IMR-90 (cell line): ENCODE measurements at regions not wholly inside any gene's neighbourhood (a gene's known extent, or its start where the extent isn't known, plus 50 kb on each side); places are given as distances from the start of the nearest gene placed in this dataset.

ENCODE experiments used
- ATAC-seq: fragments of 200-7000 bp; cut with Tn5 transposase; 2 replicates; pipeline ENCODE4 v1.9.1; 2020; ENCODE audit warnings: low read depth, mild to moderate bottlenecking, moderate library complexity
- BruUV-seq: library from RNA; stranded (reverse); fragments of 400-500 nt; replicated peaks from 2 replicates; lab custom pipeline; 2021; lab: Mats Ljungman, UMichigan
- CTCF ChIA-PET: fragments of 300-600 bp; formaldehyde crosslinking; extraction: SDS; loops from one replicate; lab custom pipeline; 2021; ENCODE audit warnings: antibody characterized with exemption; lab: Yijun Ruan, JAX
- POLR2A ChIA-PET: fragments of 300-600 bp; sonication (Branson Sonifier 250); formaldehyde crosslinking; loops from one replicate; lab custom pipeline; 2022; ENCODE audit warnings: antibody characterized with exemption; ENCODE audit not compliant: unreplicated experiment; lab: Charles Lee
- DNase-seq: peaks from one replicate; pipeline ENCODE4 v3.0.0; 2013
- H2AFZ ChIP-seq: replicated peaks from 2 replicates; pipeline ENCODE3; 2013; ENCODE audit warnings: low read length, mild to moderate bottlenecking; ENCODE audit not compliant: poor library complexity
- H2AK5ac ChIP-seq: 2 replicates; pipeline ENCODE4 v1.6.1; 2013; ENCODE audit warnings: low read depth, low read length, inconsistent platforms
- H2AK9ac ChIP-seq: replicated peaks from 2 replicates; pipeline ENCODE3; 2013; ENCODE audit warnings: mild to moderate bottlenecking, low read depth, low read length, moderate library complexity; ENCODE audit not compliant: poor library complexity
- H2BK120ac ChIP-seq: 2 replicates; pipeline ENCODE4 v1.6.1; 2013; ENCODE audit warnings: low read depth, low read length, inconsistent platforms
- H2BK15ac ChIP-seq: 3 replicates; pipeline ENCODE4 v1.6.1; 2013; ENCODE audit warnings: low read depth, low read length, inconsistent platforms
- H2BK20ac ChIP-seq: 2 replicates; pipeline ENCODE4 v1.6.1; 2013; ENCODE audit warnings: low read depth, mild to moderate bottlenecking, inconsistent platforms, low read length, moderate library complexity
- H2BK5ac ChIP-seq: 2 replicates; pipeline ENCODE4 v1.6.1; 2013; ENCODE audit warnings: mild to moderate bottlenecking, low read depth, low read length, inconsistent platforms; ENCODE audit not compliant: poor library complexity, severe bottlenecking
- H3K14ac ChIP-seq: replicated peaks from 2 replicates; pipeline ENCODE4 v1.6.1; 2013; ENCODE audit warnings: low read depth, low read length, inconsistent platforms
- H3K18ac ChIP-seq: 2 replicates; pipeline ENCODE4 v1.6.1; 2013; ENCODE audit warnings: low read depth, low read length, control low read depth
- H3K23ac ChIP-seq: 2 replicates; pipeline ENCODE4 v1.6.1; 2013; ENCODE audit warnings: low read depth, low read length, inconsistent platforms
- H3K27ac ChIP-seq: 2 replicates; pipeline ENCODE4 v1.5.1; 2013; ENCODE audit warnings: mild to moderate bottlenecking, control low read depth, low read length; ENCODE audit not compliant: insufficient read depth
- H3K27me3 ChIP-seq: 2 replicates; pipeline ENCODE4 v1.6.1; 2013; ENCODE audit warnings: low read length; ENCODE audit not compliant: control insufficient read depth, insufficient read depth
- H3K36me3 ChIP-seq: 2 replicates; pipeline ENCODE4 v1.6.1; 2013; ENCODE audit warnings: low read length, mixed read lengths; ENCODE audit not compliant: control insufficient read depth, insufficient read depth
- H3K4ac ChIP-seq: 2 replicates; pipeline ENCODE4 v1.6.1; 2013; ENCODE audit warnings: low read depth, low read length, inconsistent platforms
- H3K4me1 ChIP-seq: 2 replicates; pipeline ENCODE4 v1.6.1; 2013; ENCODE audit warnings: low read length, mixed read lengths; ENCODE audit not compliant: control insufficient read depth, insufficient read depth
- H3K4me2 ChIP-seq: 2 replicates; pipeline ENCODE4 v1.6.1; 2013; ENCODE audit warnings: low read depth, mild to moderate bottlenecking, control low read depth, low read length, moderate library complexity
- H3K4me3 ChIP-seq: 2 replicates; pipeline ENCODE4 v1.5.1; 2013; ENCODE audit warnings: low read depth, mild to moderate bottlenecking, control low read depth, low read length, moderate library complexity; ENCODE audit not compliant: insufficient read depth
- H3K56ac ChIP-seq: 2 replicates; pipeline ENCODE4 v1.6.1; 2013; ENCODE audit warnings: low read length, inconsistent platforms; ENCODE audit not compliant: insufficient read depth; ENCODE audit errors: extremely low read depth
- H3K79me1 ChIP-seq, 2 experiments: 2 replicates each; pipeline ENCODE4 v1.6.1; 2013; ENCODE audit warnings: low read length in 2 of 2, inconsistent platforms in 1 of 2, low read depth in 1 of 2
- H3K9ac ChIP-seq: 2 replicates; pipeline ENCODE4 v1.6.1; 2013; ENCODE audit warnings: low read depth, low read length, control low read depth
- H3K9me1 ChIP-seq: 2 replicates; pipeline ENCODE4 v1.6.1; 2013; ENCODE audit warnings: low read length, inconsistent platforms; ENCODE audit not compliant: insufficient read depth
- H3K9me3 ChIP-seq: 2 replicates; pipeline ENCODE4 v1.6.1; 2013; ENCODE audit warnings: low read length; ENCODE audit not compliant: control insufficient read depth, insufficient read depth
- H4K20me1 ChIP-seq: 2 replicates; pipeline ENCODE4 v1.6.1; 2013; ENCODE audit warnings: low read length, inconsistent platforms; ENCODE audit not compliant: insufficient read depth
- H4K5ac ChIP-seq: 2 replicates; pipeline ENCODE4 v1.6.1; 2013; ENCODE audit warnings: mild to moderate bottlenecking, low read depth, low read length, control low read depth
- H4K8ac ChIP-seq, 2 experiments: 2 replicates each; pipeline ENCODE4 v1.6.1; 2013; ENCODE audit warnings: low read depth in 2 of 2, low read length in 2 of 2, control low read depth in 1 of 2, inconsistent platforms in 1 of 2
- H4K91ac ChIP-seq: 2 replicates; pipeline ENCODE4 v1.6.1; 2013; ENCODE audit warnings: low read depth, low read length, inconsistent platforms; ENCODE audit not compliant: insufficient read depth
- BHLHE40 ChIP-seq: fragments of 150-350 bp; IDR thresholded peaks from 2 replicates; pipeline ENCODE4 v1.6.1; 2016; ENCODE audit warnings: mild to moderate bottlenecking, low read depth, low read length
- CEBPB ChIP-seq: IDR thresholded peaks from 2 replicates; pipeline ENCODE4 v1.6.1; 2012; ENCODE audit warnings: low read depth, low read length, improper control_type of control experiment
- CHD1 ChIP-seq: IDR thresholded peaks from 2 replicates; pipeline ENCODE4 v1.6.1; 2012; ENCODE audit warnings: low read depth, low read length, improper control_type of control experiment
- FOS ChIP-seq: fragments of 150-350 bp; IDR thresholded peaks from 2 replicates; pipeline ENCODE4 v1.6.1; 2016; ENCODE audit warnings: low read depth, low read length
- MAFK ChIP-seq: IDR thresholded peaks from 2 replicates; pipeline ENCODE4 v1.6.1; 2012; ENCODE audit warnings: low read depth, low read length, improper control_type of control experiment
- MXI1 ChIP-seq: IDR thresholded peaks from 2 replicates; pipeline ENCODE4 v1.6.1; 2012; ENCODE audit warnings: low read depth, mild to moderate bottlenecking, low read length, moderate library complexity, borderline replicate concordance
- NFE2L2 ChIP-seq: fragments of 150-350 bp; IDR thresholded peaks from 2 replicates; pipeline ENCODE4 v1.6.1; 2016; ENCODE audit warnings: low read depth, mild to moderate bottlenecking, low read length
- POLR2A ChIP-seq: IDR thresholded peaks from 2 replicates; pipeline ENCODE4 v1.6.1; 2012; ENCODE audit warnings: mild to moderate bottlenecking, low read depth, low read length
- RAD21 ChIP-seq: IDR thresholded peaks from 2 replicates; pipeline ENCODE4 v1.6.1; 2012; ENCODE audit warnings: low read length, improper control_type of control experiment
- RCOR1 ChIP-seq: IDR thresholded peaks from 2 replicates; pipeline ENCODE4 v1.6.1; 2012; ENCODE audit warnings: mild to moderate bottlenecking, low read length, improper control_type of control experiment; ENCODE audit not compliant: insufficient replicate concordance
- RFX5 ChIP-seq: IDR thresholded peaks from 2 replicates; pipeline ENCODE4 v1.8.0; 2012; ENCODE audit warnings: low read depth, mild to moderate bottlenecking, low read length, moderate library complexity
- WGBS, 2 experiments: methylation state at CpG; one replicate each; pipeline versions ENCODE4 v1.1.5 to v1.1.7; 2013; ENCODE audit warnings: missing lambda C conversion rate in 2 of 2; ENCODE audit not compliant: insufficient read length in 1 of 2; ENCODE audit errors: extremely low coverage in 2 of 2; 5-methylcytosine and 5-hydroxymethylcytosine counted together
- dilution Hi-C: fragments of 300-500 bp; cut with HindIII; formaldehyde crosslinking; loops from one replicate; pipeline ENCODE4 v1.14.3; 2018; ENCODE audit warnings: low sequenced_read_pairs; ENCODE audit not compliant: unreplicated experiment
- in situ Hi-C: fragments of 300-500 bp; cut with MboI; formaldehyde crosslinking; loops from 3 replicates; pipeline ENCODE4 v1.14.3; 2019; ENCODE audit warnings: low sequenced_read_pairs, inconsistent platforms, mixed read lengths
- intact Hi-C: fragments of 100-400 bp; cut with micrococcal nuclease; formaldehyde crosslinking; loops from 2 replicates; pipeline ENCODE4 v1.10.0; 2022
- TF ChIP-seq, protein P1 (sequence below): conservative IDR thresholded peaks from 2 replicates; pipeline ENCODE4 v1.5.1; 2012; ENCODE audit warnings: mild to moderate bottlenecking, low read depth, low read length, improper control_type of control experiment

DNA sequence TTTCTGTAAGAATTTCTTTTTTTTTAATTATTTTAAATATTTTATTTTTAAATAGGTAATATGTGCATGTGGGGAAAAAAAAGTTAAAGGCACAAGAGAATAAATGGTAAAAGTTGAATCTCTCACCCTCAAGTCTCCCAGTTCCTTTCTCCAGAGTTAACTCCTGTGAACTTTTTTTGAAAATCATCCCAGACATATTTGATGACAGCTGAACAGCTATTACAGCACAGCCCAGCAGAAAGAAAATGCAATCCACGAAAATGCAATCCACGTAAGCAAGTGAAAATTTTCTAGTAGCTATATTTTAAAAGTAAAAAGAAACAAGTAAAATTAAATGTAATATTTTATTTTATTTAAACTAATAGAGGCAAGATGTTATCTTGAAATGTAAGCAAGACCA, 310.0 kb upstream of the RUNX1 start:
- dilution Hi-C loops: no loop called here
- Histone ChIP-seq H2BK15ac (no peak overlapping the region), H3K4me3 (no peak overlapping the region), H3K4ac (no peak overlapping the region), H4K20me1 (no peaks in the 10 kb centered on the region), H3K56ac (no peak overlapping the region), H4K5ac (no peak overlapping the region), H3K18ac (no peak overlapping the region), H2AK5ac (no peak overlapping the region), H4K91ac (no peak overlapping the region), H3K36me3 (no peaks in the 10 kb centered on the region), H3K23ac (no peak overlapping the region), H4K8ac (no peak overlapping the region), H2BK20ac (no peak overlapping the region), H3K9me3 (no peaks in the 10 kb centered on the region), H3K4me1 (no peaks in the 10 kb centered on the region), H3K27ac (no peak overlapping the region), H3K79me1 (no peaks in the 10 kb centered on the region), H3K4me2 (no peak overlapping the region), H3K14ac (no peak overlapping the region), H2BK5ac (no peak overlapping the region), H3K9ac (no peak overlapping the region), H3K27me3 (no peaks in the 10 kb centered on the region), H2AFZ (no peak overlapping the region), H2AK9ac (no peak overlapping the region), H3K9me1 (no peaks in the 10 kb centered on the region), H2BK120ac (no peak overlapping the region)
- intact Hi-C loops: no loop called here
- ATAC-seq (no peak), DNase-seq (no peak)
- CTCF ChIA-PET: no interaction called here
- POLR2A ChIA-PET: no interaction called here
- TF ChIP-seq CEBPB (no peak), RAD21 (no peak), RFX5 (no peak), MAFK (no peak), BHLHE40 (no peak), CHD1 (no peak), MXI1 (no peak), POLR2A (no peak), NFE2L2 (no peak), RCOR1 (no peak), FOS (no peak)
- TF ChIP-seq, protein P1, sequence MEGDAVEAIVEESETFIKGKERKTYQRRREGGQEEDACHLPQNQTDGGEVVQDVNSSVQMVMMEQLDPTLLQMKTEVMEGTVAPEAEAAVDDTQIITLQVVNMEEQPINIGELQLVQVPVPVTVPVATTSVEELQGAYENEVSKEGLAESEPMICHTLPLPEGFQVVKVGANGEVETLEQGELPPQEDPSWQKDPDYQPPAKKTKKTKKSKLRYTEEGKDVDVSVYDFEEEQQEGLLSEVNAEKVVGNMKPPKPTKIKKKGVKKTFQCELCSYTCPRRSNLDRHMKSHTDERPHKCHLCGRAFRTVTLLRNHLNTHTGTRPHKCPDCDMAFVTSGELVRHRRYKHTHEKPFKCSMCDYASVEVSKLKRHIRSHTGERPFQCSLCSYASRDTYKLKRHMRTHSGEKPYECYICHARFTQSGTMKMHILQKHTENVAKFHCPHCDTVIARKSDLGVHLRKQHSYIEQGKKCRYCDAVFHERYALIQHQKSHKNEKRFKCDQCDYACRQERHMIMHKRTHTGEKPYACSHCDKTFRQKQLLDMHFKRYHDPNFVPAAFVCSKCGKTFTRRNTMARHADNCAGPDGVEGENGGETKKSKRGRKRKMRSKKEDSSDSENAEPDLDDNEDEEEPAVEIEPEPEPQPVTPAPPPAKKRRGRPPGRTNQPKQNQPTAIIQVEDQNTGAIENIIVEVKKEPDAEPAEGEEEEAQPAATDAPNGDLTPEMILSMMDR: no peak
- BruUV-seq: no TSS peak
- no CpG with 5 or more reads among the region's 2 CpGs for WGBS, 2 experiments
- in situ Hi-C loops: no loop called here
